ENCODE measurements at regions not wholly inside any gene's neighbourhood (a gene's known extent, or its start where the extent isn't known, plus 50 kb on each side); places are given as distances from the start of the nearest gene placed in this dataset.

- no peak for DNase-seq
Measured at GRCh38 chr2:6071519-6071918, 379.3 kb downstream of the SOX11 start.

- DNase-seq = no peak
Measured at GRCh38 chr2:6072276-6072675, 380.1 kb downstream of the SOX11 start.

- no peak for DNase-seq
Measured at GRCh38 chr2:6072768-6073167, 380.6 kb downstream of the SOX11 start.

- DNase-seq = no peak
Measured at GRCh38 chr2:6073191-6074088, 381.3 kb downstream of the SOX11 start.

- DNase-seq = no peak
Measured at GRCh38 chr2:6074089-6074643, 382.0 kb downstream of the SOX11 start.

- no peak for DNase-seq
Measured at GRCh38 chr2:6077585-6077984, 385.4 kb downstream of the SOX11 start.

- DNase-seq = no peak
Measured at GRCh38 chr2:6078414-6078813, 386.2 kb downstream of the SOX11 start.

GRCh38 chr2:6079405-6079804 lies 387.2 kb downstream of the SOX11 start:
- DNase-seq = no peak

- DNase-seq = no peak
Measured at GRCh38 chr2:6080932-6081753, 389.0 kb downstream of the SOX11 start.

- no peak for DNase-seq
Measured at GRCh38 chr2:6081955-6082624, 389.9 kb downstream of the SOX11 start.

GRCh38 chr2:6082625-6083018 lies 390.4 kb downstream of the SOX11 start:
- no peak for DNase-seq

GRCh38 chr2:6083136-6083535 lies 391.0 kb downstream of the SOX11 start:
- no peak for DNase-seq

- no peak for DNase-seq
Measured at GRCh38 chr2:6089474-6089873, 397.3 kb downstream of the SOX11 start.

GRCh38 chr2:6103372-6103771 lies 411.2 kb downstream of the SOX11 start:
- no peak for DNase-seq

- DNase-seq = no peak
Measured at GRCh38 chr2:6103949-6104348, 411.8 kb downstream of the SOX11 start.

GRCh38 chr2:6107290-6107689 lies 415.1 kb downstream of the SOX11 start:
- DNase-seq = no peak

- no peak for DNase-seq
Measured at GRCh38 chr2:6109831-6110230, 417.6 kb downstream of the SOX11 start.

GRCh38 chr2:6111781-6112261 lies 419.6 kb downstream of the SOX11 start:
- DNase-seq = no peak

- no peak for DNase-seq
Measured at GRCh38 chr2:6113786-6114185, 421.6 kb downstream of the SOX11 start.

- no peak for DNase-seq
Measured at GRCh38 chr2:6127718-6128117, 435.5 kb downstream of the SOX11 start.

GRCh38 chr2:6139142-6139541 lies 447.0 kb downstream of the SOX11 start:
- DNase-seq = no peak

GRCh38 chr2:6139916-6140315 lies 447.7 kb downstream of the SOX11 start:
- no peak for DNase-seq

- DNase-seq = no peak
Measured at GRCh38 chr2:6140509-6140908, 448.3 kb downstream of the SOX11 start.

Data from EL (cell line).